ENCODE measurements at regions not wholly inside any gene's neighbourhood (a gene's known extent, or its start where the extent isn't known, plus 50 kb on each side); places are given as distances from the start of the nearest gene placed in this dataset.
"Not testable (repeated sequence)": the region's sequence is repeated elsewhere in the genome, so short reads cannot be mapped to it uniquely, and the experiment has no call there.

DNA sequence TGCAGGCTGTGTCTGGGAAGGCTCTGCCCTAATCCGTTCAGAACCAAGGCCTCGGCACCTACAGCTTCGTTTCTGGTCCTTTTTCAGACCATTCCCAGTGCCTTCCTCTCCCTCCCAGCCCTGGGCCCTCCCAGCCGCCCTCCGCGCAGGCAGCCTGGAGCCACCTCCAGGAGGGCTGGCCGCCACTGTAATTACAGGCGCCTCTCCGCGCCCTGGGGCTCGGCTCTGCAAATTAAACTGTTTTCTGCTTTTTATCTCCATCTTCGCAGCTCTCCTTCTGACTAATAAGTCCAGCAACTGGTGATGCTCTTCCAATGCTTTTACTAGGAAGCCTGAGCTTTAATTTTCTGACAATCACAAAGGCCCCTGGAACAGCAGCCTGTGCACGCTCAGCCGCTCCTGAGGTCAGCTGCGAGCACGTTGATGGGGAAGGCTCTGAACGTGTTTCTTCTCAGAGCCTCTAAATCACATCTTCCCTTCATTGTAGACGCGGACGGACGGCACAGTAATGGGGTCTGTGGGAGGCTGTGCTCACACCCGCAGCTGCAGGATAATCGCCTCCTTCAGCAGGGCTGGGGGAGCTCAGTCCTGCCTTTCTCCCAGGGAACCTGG is 194.6 kb downstream of the DLL1 start:
- DNase-seq (ENCODE audit: low spot score), result no peak

DNA sequence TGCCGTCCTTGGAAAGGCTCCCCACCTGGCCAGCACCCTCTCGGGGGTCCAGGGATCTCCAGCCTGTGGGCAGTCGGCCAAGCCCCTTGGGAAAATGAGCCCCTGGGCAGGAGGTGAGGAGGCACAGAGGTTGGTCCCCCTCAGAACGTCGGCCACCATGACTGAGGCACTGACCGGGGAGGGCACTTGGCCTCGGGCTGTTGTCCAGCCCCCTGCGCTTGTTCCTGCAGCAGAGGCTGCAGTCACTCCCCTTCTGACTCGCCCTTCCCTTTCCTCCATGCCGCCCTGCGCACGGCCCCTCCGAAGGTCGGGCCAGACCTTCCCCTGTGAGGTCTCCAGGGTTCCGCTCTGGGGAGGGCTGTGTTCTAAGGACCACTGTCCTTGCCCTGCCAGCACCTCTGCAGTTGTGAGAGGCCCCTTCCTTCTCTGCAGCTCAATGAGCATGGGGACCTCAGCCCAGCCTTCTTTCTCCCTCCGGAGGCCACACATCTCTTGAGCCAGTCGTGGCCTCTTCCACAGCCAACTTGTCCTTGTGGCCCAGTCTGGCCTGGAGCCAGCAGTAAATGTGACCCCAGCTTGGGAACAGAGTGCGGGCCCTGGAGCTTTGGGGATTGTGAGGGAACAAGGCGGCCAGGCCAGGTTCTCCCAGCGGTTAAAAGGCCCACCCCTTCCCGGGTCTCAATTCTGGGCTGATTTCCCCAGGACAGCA is 195.5 kb downstream of the DLL1 start:
- DNase-seq (ENCODE audit: low spot score), result no peak
- in situ Hi-C loops (cut with HindIII; ENCODE audit: low sequenced_read_pairs), result no loop called here

More for the DNA sequence above, 194.6 kb downstream of the DLL1 start:
- in situ Hi-C loops (cut with HindIII; ENCODE audit: low sequenced_read_pairs), result no loop called here

GRCh38 chr6:170094686-170095272 is 196.1 kb downstream of the DLL1 start:
- in situ Hi-C loops (cut with HindIII; ENCODE audit: low sequenced_read_pairs), result no loop called here
- no peak for DNase-seq (ENCODE audit: low spot score)

- DNase-seq (ENCODE audit: low spot score), result no peak
- in situ Hi-C loops (cut with HindIII; ENCODE audit: low sequenced_read_pairs), result no loop called here
Measured at GRCh38 chr6:170093658-170094596, 197.0 kb downstream of the DLL1 start.

- in situ Hi-C loops (cut with HindIII; ENCODE audit: low sequenced_read_pairs), result no loop called here
Measured at GRCh38 chr6:170093276-170093657, 197.6 kb downstream of the DLL1 start.

GRCh38 chr6:170092826-170093225 is 198.1 kb downstream of the DLL1 start:
- in situ Hi-C loops (cut with HindIII; ENCODE audit: low sequenced_read_pairs), result no loop called here
- no peak for DNase-seq (ENCODE audit: low spot score)

More at GRCh38 chr6:170093276-170093657, 197.6 kb downstream of the DLL1 start:
- no peak for DNase-seq (ENCODE audit: low spot score)

GRCh38 chr6:170091639-170092579 is 199.0 kb downstream of the DLL1 start:
- DNase-seq (ENCODE audit: low spot score), result no peak
- in situ Hi-C loops (cut with HindIII; ENCODE audit: low sequenced_read_pairs), result no loop called here

- in situ Hi-C loops (cut with HindIII; ENCODE audit: low sequenced_read_pairs), result no loop called here
- DNase-seq (ENCODE audit: low spot score), result no peak
Measured at GRCh38 chr6:170091000-170091638, 199.8 kb downstream of the DLL1 start.

DNA sequence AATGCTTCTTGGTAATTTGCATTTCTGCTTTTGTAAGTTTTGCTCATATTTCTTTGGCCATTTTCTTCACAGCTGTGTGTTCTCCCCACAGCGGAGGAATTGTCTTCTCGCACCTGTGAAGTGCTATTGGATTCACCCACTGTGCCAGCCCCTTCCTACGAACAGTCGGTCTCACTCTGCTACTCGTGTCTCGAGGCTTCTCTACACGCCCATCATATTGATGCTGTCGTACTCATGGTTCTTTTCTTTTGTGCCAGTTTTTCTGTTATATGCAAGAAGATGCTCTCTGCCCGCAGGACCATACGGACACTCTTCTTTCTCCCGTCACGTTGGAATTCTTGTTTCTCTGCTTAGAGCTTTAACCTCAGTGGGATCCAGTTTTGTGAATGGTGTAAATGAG is 200.3 kb downstream of the DLL1 start:
- in situ Hi-C loops (cut with HindIII; ENCODE audit: low sequenced_read_pairs), result no loop called here
- DNase-seq (ENCODE audit: low spot score), result no peak

GRCh38 chr6:170089963-170090362 is 200.9 kb downstream of the DLL1 start:
- DNase-seq (ENCODE audit: low spot score), result no peak
- in situ Hi-C loops (cut with HindIII; ENCODE audit: low sequenced_read_pairs), result no loop called here

DNA sequence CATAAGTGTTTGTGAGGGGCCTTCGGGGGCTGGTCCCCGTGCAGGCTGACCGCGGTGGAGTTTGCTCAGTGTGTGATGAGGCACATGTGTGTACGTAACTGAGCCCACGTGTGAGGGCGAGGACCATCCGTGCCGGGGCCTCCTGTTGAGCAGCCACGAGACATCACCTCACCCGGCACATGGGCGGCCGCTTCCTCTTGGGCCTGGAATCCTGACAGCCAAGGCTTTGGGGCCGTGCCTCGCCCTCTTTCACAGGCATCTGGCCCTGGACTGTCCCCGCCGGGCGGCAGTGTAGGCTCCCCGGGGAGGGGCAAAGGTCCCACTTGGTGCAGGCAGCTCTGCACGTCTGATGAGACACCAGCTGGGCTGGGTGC is 202.3 kb downstream of the DLL1 start:
- in situ Hi-C loops (cut with HindIII; ENCODE audit: low sequenced_read_pairs), result no loop called here
- no peak for DNase-seq (ENCODE audit: low spot score)

- in situ Hi-C loops (cut with HindIII; ENCODE audit: low sequenced_read_pairs), result no loop called here
- no peak for DNase-seq (ENCODE audit: low spot score)
Measured at GRCh38 chr6:170087941-170088581, 202.8 kb downstream of the DLL1 start.

- in situ Hi-C loops (cut with HindIII; ENCODE audit: low sequenced_read_pairs); DNase-seq (ENCODE audit: low spot score): not testable (repeated sequence)
Measured at GRCh38 chr6:170087421-170087780, 203.5 kb downstream of the DLL1 start.

DNA sequence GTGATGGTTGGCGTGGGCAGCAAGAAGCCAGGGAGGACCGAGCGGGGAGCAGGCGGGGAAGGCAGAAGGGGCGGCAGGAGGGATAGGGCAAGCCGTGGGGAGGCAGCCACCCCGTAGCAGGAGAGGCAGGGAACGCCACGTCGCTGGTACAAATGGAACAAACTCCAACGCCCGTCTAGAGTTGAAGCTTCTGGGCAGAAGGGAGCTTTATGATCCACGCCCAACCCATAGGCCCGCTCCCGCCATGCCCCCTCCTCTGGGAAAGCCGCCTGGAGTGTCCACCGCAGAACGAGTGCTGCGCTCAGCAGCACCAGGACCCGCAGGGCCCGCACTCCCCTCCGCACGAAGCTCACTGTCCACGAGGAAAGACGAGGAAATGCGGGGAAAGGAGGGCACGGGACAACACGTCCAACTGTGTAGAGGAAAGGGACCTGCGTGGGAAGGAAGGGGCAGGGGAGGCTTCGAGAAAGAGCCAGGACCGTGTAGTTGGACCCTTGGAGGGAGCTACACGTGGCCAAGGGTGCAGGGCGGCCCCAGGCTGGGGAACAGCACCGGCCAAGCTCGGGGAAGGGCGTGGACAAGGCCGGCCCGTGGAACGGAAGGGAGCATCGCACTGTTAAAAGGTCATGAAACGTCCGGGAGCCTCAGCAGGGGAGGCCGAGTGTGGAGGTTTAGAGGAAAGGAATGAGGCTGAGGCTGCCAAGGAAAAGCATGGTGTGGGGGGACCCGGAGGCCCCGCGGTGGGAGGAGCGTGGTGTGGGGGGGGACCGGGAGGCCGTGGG is 204.0 kb downstream of the DLL1 start:
- no peak for DNase-seq (ENCODE audit: low spot score)
- in situ Hi-C loops (cut with HindIII; ENCODE audit: low sequenced_read_pairs), result no loop called here

- peak; percentile 18 for DNase-seq (ENCODE audit: low spot score)
- in situ Hi-C loops (cut with HindIII; ENCODE audit: low sequenced_read_pairs), result no loop called here
Measured at GRCh38 chr6:170085475-170086401, 205.1 kb downstream of the DLL1 start.

- in situ Hi-C loops (cut with HindIII; ENCODE audit: low sequenced_read_pairs), result no loop called here
- DNase-seq (ENCODE audit: low spot score), result no peak
Measured at GRCh38 chr6:170084166-170084730, 206.6 kb downstream of the DLL1 start.

Measured in G401 (cell line).